ENCODE measurements at regions not wholly inside any gene's neighbourhood (a gene's known extent, or its start where the extent isn't known, plus 50 kb on each side); places are given as distances from the start of the nearest gene placed in this dataset.

DNA sequence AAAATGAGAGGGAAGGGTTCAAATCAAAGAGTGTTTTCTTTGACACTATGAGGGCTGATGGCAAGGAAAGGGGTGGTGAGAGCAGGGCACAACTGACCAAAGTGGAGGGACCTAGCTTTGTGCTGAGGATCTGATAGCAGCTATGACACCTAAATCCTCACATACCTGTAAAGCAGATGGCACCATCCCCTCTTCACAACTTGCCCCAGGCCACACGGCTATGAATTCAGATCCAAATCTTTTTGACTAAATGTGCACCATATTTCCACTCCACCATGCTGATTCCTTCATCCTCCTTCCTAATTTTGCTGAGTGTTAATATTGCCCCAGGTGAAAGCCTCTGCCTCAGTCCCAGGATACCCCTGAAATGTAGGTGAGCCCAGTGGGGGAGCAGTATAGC is 385.7 kb downstream of the PLPP3 start:
- DNase-seq (ENCODE audit: low read depth), result no peak
- TF ChIP-seq CTCF (IDR thresholded peaks at IDR 0.05; ENCODE audit: insufficient read depth, low read length), result no peak

DNA sequence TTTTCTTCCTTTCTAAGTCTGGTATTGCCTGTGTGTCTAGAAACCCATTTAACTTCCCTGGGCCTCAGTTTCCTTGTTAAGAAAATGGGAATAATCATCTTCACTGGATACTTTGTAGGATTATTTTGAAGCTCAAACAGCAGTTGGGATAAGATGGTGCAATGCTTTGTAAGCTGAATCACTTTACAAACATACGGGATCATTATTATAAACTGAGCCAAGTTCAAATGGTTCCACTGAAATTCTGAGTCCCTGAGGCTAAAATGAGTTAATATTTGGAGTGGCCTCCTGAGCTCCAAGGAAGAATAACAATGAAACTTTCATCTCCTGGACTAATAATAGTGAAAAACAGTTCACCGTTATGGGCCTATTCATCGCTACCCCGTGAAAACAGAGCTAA is 388.0 kb downstream of the PLPP3 start:
- DNase-seq (ENCODE audit: low read depth), result peak; percentile 78
- no peak overlapping the region for H3K4me3 ChIP-seq (ENCODE audit: low read depth, low read length)
- no peak for TF ChIP-seq CTCF (IDR thresholded peaks at IDR 0.05; ENCODE audit: insufficient read depth, low read length)

More for the DNA sequence above, 385.7 kb downstream of the PLPP3 start:
- no peak overlapping the region for H3K4me3 ChIP-seq (ENCODE audit: low read depth, low read length)

DNA sequence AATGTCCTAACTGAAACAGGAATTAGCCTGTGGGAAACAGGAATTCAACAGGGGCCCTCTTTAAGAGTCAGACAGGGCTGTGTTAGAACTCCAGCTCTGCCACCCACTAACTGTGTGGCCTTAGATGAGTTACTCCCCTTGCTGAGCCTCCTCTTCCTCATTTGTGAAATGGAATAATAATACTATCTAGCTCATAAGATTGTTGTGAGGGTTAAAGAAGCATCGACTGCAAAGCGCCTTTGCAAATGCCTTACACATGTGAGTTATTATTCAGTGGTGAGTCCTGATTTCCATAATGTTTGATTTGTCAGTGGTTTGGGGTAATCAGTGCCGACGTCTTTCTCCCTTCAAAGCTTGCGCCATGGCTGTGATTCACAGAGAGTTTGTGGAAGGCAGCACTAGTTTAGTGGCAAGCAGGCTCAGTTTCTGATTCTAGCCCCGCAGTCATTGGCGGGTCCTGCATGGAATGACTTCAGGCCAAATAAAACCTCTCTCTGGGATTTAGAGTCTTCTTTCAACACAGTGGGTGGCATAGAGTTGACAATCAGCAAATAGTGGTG is 388.5 kb downstream of the PLPP3 start:
- TF ChIP-seq CTCF (IDR thresholded peaks at IDR 0.05; ENCODE audit: insufficient read depth, low read length), result no peak
- DNase-seq (ENCODE audit: low read depth), result peak; percentile 75
- H3K4me3 ChIP-seq (ENCODE audit: low read depth, low read length), result no peak overlapping the region

- no peak for DNase-seq (ENCODE audit: low read depth)
- peak; percentile 19 for TF ChIP-seq CTCF (IDR thresholded peaks at IDR 0.05; ENCODE audit: insufficient read depth, low read length)
- no peak overlapping the region for H3K4me3 ChIP-seq (ENCODE audit: low read depth, low read length)
These were observed 389.2 kb downstream of the PLPP3 start for GRCh38 chr1:56189946-56190805.

- DNase-seq (ENCODE audit: low read depth), result no peak
- TF ChIP-seq CTCF (IDR thresholded peaks at IDR 0.05; ENCODE audit: insufficient read depth, low read length), result no peak
- H3K4me3 ChIP-seq (ENCODE audit: low read depth, low read length), result no peak overlapping the region
These were observed 389.9 kb downstream of the PLPP3 start for GRCh38 chr1:56189454-56189853.

DNA sequence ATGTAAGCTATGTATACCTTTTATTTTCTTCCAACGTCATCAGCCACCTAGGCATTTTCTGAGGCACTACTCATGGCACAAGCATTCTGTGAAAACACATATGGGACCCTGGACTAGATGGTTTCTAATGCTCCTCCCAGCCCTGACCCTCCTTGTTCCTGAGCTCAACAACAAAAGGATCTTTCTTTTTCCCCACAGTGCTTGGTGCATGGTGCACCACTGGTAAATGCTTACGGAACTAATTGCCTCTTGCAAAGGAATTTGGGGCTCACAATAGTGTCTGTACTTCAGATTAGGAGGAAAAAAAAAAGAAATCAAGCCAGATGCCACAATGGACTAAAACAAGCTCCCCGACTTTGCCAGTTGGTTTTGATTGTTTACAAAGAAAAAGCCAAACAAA is 390.5 kb downstream of the PLPP3 start:
- DNase-seq (ENCODE audit: low read depth), result no peak
- no peak for TF ChIP-seq CTCF (IDR thresholded peaks at IDR 0.05; ENCODE audit: insufficient read depth, low read length)

More for the DNA sequence above, 390.5 kb downstream of the PLPP3 start:
- H3K4me3 ChIP-seq (ENCODE audit: low read depth, low read length), result no peak overlapping the region
